ENCODE measurements at regions not wholly inside any gene's neighbourhood (a gene's known extent, or its start where the extent isn't known, plus 50 kb on each side); places are given as distances from the start of the nearest gene placed in this dataset.

DNA sequence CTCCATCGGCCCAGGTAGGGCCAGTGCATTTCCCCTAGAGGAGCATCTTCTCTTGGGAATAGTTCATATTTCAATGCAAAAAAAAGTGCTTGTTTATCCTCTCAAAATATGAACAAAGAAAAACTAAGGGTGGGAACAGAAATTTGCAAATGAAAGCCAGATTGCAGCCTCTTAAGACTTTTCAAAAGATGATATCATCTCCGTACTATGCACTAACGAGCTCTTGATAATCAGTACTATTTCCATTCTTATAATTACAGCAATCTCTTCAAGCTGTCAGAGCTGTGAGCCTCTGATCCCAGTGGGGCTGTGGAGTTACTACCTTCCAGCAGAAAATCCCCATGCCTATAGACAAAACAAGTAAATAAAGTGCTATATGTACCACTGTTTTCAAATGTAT, 77.1 kb downstream of the SOD2 start:
- CTCF ChIA-PET: no interaction called here
- TF ChIP-seq, protein P1, sequence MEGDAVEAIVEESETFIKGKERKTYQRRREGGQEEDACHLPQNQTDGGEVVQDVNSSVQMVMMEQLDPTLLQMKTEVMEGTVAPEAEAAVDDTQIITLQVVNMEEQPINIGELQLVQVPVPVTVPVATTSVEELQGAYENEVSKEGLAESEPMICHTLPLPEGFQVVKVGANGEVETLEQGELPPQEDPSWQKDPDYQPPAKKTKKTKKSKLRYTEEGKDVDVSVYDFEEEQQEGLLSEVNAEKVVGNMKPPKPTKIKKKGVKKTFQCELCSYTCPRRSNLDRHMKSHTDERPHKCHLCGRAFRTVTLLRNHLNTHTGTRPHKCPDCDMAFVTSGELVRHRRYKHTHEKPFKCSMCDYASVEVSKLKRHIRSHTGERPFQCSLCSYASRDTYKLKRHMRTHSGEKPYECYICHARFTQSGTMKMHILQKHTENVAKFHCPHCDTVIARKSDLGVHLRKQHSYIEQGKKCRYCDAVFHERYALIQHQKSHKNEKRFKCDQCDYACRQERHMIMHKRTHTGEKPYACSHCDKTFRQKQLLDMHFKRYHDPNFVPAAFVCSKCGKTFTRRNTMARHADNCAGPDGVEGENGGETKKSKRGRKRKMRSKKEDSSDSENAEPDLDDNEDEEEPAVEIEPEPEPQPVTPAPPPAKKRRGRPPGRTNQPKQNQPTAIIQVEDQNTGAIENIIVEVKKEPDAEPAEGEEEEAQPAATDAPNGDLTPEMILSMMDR (IDR thresholded peaks at IDR 0.05; ENCODE audit: control extremely low read depth, extremely low read depth, low read depth, missing control alignments): no peak
- no peak for DNase-seq (ENCODE audit: extremely low spot score)
- POLR2A ChIA-PET: no interaction called here

GRCh38 chr6:159610881-159611280, 82.2 kb downstream of the SOD2 start:
- CTCF ChIA-PET: interaction anchor here (1.1 to 3.6 kb wide), 6 partner anchors 17 to 437 kb away, joined by 3 to 29 read pairs (median 6); no protein-coding TSS in a partner anchor
- TF ChIP-seq, protein P1 (IDR thresholded peaks at IDR 0.05; ENCODE audit: control extremely low read depth, extremely low read depth, low read depth, missing control alignments): no peak
- POLR2A ChIA-PET: no interaction called here
- DNase-seq (ENCODE audit: extremely low spot score): no peak

- no peak for DNase-seq (ENCODE audit: extremely low spot score)
- ChIA-PET POLR2A (no interaction called here), CTCF (interaction anchor here (1.4 to 3.6 kb wide), 6 partner anchors 16 to 436 kb away, joined by 3 to 29 read pairs (median 5); no protein-coding TSS in a partner anchor)
- TF ChIP-seq, protein P1 (IDR thresholded peaks at IDR 0.05; ENCODE audit: control extremely low read depth, extremely low read depth, low read depth, missing control alignments): no peak
Observed at GRCh38 chr6:159609652-159610178, 83.3 kb downstream of the SOD2 start.

DNA sequence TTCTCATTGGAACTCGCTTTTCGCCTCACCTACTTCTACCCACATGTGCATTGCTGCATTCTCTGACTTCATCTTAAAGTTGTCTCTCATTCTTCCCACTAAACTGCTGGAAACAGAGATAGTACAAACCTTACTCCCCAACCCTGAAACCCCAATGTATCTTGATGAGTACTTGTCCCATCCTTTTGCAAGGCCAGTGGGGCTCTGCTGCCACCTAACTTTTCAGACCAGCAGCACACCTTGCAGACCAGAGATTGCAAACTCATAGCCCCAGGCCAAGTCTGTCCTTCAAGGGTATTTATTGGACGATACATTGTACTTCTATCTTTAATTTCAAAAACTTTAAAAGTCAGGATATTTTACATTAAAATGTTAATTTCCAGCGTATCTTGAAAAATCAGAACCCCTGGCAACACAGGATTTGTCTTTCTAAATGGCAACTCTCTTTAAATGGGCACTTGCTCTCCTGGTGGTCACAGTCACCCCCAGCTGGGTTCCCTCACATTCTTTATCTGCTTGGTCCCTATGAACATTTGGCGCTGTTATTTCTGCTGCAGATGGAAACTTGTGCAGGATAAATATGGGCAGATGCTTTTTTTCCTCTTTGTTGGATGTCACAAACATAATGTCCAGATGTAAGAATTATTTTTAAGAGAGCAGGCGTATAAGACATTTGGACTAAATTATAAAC, 83.9 kb downstream of the SOD2 start:
- POLR2A ChIA-PET: no interaction called here

GRCh38 chr6:159606786-159607185, 86.3 kb downstream of the SOD2 start:
- CTCF ChIA-PET: interaction anchor here (1.1 to 2.7 kb wide), 3 partner anchors 11 to 389 kb away, joined by 3 to 18 read pairs (median 10); no protein-coding TSS in a partner anchor
- POLR2A ChIA-PET: no interaction called here
- no peak for DNase-seq (ENCODE audit: extremely low spot score)
- TF ChIP-seq, protein P1 (IDR thresholded peaks at IDR 0.05; ENCODE audit: control extremely low read depth, extremely low read depth, low read depth, missing control alignments): no peak

More for the DNA sequence above, 83.9 kb downstream of the SOD2 start:
- CTCF ChIA-PET: interaction anchor here (0.6 to 3.6 kb wide), 19 partner anchors 8 to 451 kb away, joined by 3 to 29 read pairs (median 4); no protein-coding TSS in a partner anchor
- peak; percentile 57 for DNase-seq (ENCODE audit: extremely low spot score)
- TF ChIP-seq, protein P1 (IDR thresholded peaks at IDR 0.05; ENCODE audit: control extremely low read depth, extremely low read depth, low read depth, missing control alignments): peak; percentile 66

GRCh38 chr6:159604443-159604956, 88.5 kb downstream of the SOD2 start:
- TF ChIP-seq, protein P1 (IDR thresholded peaks at IDR 0.05; ENCODE audit: control extremely low read depth, extremely low read depth, low read depth, missing control alignments): no peak
- ChIA-PET CTCF (interaction anchor here (1.7 kb wide), 1 partner anchor 430 kb away, joined by 6 read pairs; no protein-coding TSS in a partner anchor), POLR2A (no interaction called here)
- no peak for DNase-seq (ENCODE audit: extremely low spot score)
